GM18502 (cell line): ENCODE measurements at regions not wholly inside any gene's neighbourhood (a gene's known extent, or its start where the extent isn't known, plus 50 kb on each side); places are given as distances from the start of the nearest gene placed in this dataset.

Experiments
- ATAC-seq: cut with Tn5 transposase; IDR thresholded peaks from one replicate; pipeline ENCODE4 v1.9.1; 2021; ENCODE audit warnings: mild to moderate bottlenecking; ENCODE audit not compliant: unreplicated experiment, poor library complexity

DNA sequence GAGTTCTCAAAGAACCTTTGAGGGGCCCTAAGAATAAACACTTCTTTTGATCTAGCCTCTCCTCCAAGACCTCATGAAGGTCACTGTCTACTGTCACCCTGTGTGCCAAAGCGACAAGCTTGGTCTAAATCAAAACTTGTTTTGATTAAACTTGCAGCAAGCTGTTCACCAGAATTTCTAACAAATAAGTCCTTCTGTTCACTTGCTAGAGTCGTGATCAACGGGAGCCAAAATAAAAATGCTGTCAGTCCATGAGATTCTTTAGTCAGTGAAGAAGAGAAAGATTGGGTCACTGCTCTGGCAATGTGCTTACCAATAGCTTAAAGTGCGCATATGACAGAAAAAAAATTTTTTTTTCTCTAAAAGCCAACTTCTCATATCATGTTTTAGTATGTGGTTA, 53.9 kb upstream of the GALNT5 start:
- ATAC-seq: no peak

DNA sequence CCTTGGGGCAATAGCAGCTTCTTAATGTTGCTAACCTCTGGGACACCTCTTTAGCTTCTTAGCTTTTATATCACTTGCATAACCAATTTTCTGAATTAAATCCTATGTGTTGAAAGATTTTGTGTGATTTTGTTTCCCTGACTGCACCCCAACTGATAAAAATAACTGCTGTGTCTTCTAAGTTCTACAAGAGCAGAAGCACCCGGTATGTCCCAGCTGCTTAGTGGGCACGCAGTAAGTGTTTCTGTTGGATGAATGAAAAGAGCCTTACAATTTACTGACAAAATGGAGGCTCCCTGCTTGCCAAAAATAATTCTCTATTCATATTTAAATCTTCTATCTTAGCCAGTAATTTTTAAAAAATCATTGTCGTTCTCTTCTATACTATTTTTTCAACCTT, 53.1 kb upstream of the GALNT5 start:
- ATAC-seq: no peak

- ATAC-seq: no peak
These were observed 50.6 kb upstream of the GALNT5 start for GRCh38 chr2:157206916-157207315.
